ENCODE measurements at regions not wholly inside any gene's neighbourhood (a gene's known extent, or its start where the extent isn't known, plus 50 kb on each side); places are given as distances from the start of the nearest gene placed in this dataset.

GRCh38 chr1:29629401-29629800 lies 393.1 kb downstream of the PTPRU start:
- TF ChIP-seq CTCF (IDR thresholded peaks at IDR 0.05 in 4 of 5, conservative IDR thresholded peaks at IDR 0.05 in 1 of 5) (no peak), POLR2A (IDR thresholded peaks at IDR 0.05) (no peak)

Measured in gastrocnemius medialis (tissue), 4 donors.